ENCODE measurements at regions not wholly inside any gene's neighbourhood (a gene's known extent, or its start where the extent isn't known, plus 50 kb on each side); places are given as distances from the start of the nearest gene placed in this dataset.

DNA sequence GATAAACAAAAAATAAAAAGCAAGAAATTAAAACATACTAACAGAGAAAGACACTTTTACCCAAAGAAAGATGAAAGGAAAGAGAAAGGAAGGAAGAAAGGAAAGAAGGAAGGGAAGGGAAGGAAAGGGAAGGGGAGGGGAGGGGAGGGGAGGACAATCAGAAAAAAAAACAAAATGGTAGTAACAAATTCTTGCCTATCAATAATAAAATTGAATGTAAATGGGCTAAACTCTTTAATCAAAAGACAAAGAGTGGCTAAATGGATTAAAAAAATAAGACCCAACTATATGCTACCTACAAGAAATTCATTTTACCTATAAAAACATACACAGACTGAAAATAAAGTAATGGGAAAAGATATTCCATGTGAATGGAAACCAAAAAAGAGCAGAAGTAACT is 372.9 kb upstream of the NFIA start:
- Histone ChIP-seq H2BK20ac (ENCODE audit: low read depth, low read length, poor library complexity, severe bottlenecking) (no peak overlapping the region), H3K4me2 (ENCODE audit: insufficient read depth, insufficient read length, low read length) (no peak overlapping the region), H3K18ac (ENCODE audit: insufficient read length, low read depth, low read length) (no peak overlapping the region), H3K14ac (ENCODE audit: insufficient read depth, low read length) (no peak overlapping the region), H3K79me2 (ENCODE audit: insufficient read depth, low read length) (no peaks in the 10 kb centered on the region), H2BK12ac (ENCODE audit: insufficient read length, low read depth, low read length) (no peak overlapping the region), H3T11ph (ENCODE audit: low read length) (no peak overlapping the region), H3K27me3 (ENCODE audit: insufficient read depth, low read length) (no peaks in the 10 kb centered on the region), H3K9me3 (ENCODE audit: control insufficient read depth, low read depth, low read length) (no peaks in the 10 kb centered on the region), H2BK5ac (ENCODE audit: insufficient read length, low read length) (no peak overlapping the region), H3K4ac (ENCODE audit: low read depth, low read length) (no peak overlapping the region), H2BK120ac (ENCODE audit: low read depth, low read length, poor library complexity, severe bottlenecking) (no peak overlapping the region), H4K20me1 (ENCODE audit: control insufficient read depth, insufficient read depth, insufficient read length) (no peaks in the 10 kb centered on the region), H3K27ac (ENCODE audit: insufficient read length, low read depth, low read length) (no peak overlapping the region), H3K56ac (ENCODE audit: insufficient read length, low read depth, low read length) (no peak overlapping the region), H2AK5ac (ENCODE audit: insufficient read length, low read length) (no peak overlapping the region), H4K5ac (ENCODE audit: insufficient read length, low read depth, low read length) (no peak overlapping the region), H3K4me1 (ENCODE audit: insufficient read depth, low read length) (no peaks in the 10 kb centered on the region; the same call in 1 of the 2 replicates), H2BK15ac (ENCODE audit: low read depth, low read length) (no peak overlapping the region), H4K8ac (replicated peaks; ENCODE audit: insufficient read length, low read depth, low read length) (no peak overlapping the region), H2AFZ (ENCODE audit: low read length) (no peak overlapping the region), H3K9ac (ENCODE audit: extremely low read depth, insufficient read length, low read length) (no peak overlapping the region), H3K23me2 (ENCODE audit: insufficient read length, low read depth, low read length, poor library complexity, severe bottlenecking) (no peaks in the 10 kb centered on the region), H3K23ac (ENCODE audit: insufficient read length, low read depth, low read length) (no peak overlapping the region), H3K79me1 (ENCODE audit: insufficient read depth, low read depth, low read length, poor library complexity, severe bottlenecking) (no peaks in the 10 kb centered on the region), H4K91ac (ENCODE audit: insufficient read length, low read depth, low read length) (no peak overlapping the region)
- H3K4me1 Mint-ChIP-seq, result peaks cover 4 to 5% of the 10 kb centered on the region in 2 experiments
- TF ChIP-seq, protein P1, sequence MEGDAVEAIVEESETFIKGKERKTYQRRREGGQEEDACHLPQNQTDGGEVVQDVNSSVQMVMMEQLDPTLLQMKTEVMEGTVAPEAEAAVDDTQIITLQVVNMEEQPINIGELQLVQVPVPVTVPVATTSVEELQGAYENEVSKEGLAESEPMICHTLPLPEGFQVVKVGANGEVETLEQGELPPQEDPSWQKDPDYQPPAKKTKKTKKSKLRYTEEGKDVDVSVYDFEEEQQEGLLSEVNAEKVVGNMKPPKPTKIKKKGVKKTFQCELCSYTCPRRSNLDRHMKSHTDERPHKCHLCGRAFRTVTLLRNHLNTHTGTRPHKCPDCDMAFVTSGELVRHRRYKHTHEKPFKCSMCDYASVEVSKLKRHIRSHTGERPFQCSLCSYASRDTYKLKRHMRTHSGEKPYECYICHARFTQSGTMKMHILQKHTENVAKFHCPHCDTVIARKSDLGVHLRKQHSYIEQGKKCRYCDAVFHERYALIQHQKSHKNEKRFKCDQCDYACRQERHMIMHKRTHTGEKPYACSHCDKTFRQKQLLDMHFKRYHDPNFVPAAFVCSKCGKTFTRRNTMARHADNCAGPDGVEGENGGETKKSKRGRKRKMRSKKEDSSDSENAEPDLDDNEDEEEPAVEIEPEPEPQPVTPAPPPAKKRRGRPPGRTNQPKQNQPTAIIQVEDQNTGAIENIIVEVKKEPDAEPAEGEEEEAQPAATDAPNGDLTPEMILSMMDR (conservative IDR thresholded peaks at IDR 0.05), result no peak
- DNase-seq, result no peak
- H3K27ac Mint-ChIP-seq, result no peak overlapping the region
- no peaks in the 10 kb centered on the region for H3K27me3 Mint-ChIP-seq (ENCODE audit: low read depth)
- no peak overlapping the region for H3K4me3 Mint-ChIP-seq
- no peaks in the 10 kb centered on the region for H3K36me3 Mint-ChIP-seq (ENCODE audit: insufficient read depth in 1 of 3, low read depth in 3 of 3)
- no peaks in the 10 kb centered on the region; a peak in 1 of 5 replicates for H3K9me3 Mint-ChIP-seq
